ENCODE measurements at regions not wholly inside any gene's neighbourhood (a gene's known extent, or its start where the extent isn't known, plus 50 kb on each side); places are given as distances from the start of the nearest gene placed in this dataset.

GRCh38 chr7:136698977-136699376 lies 169.5 kb upstream of the CHRM2 start:
- peaks cover 4 to 11% of the 10 kb centered on the region in 2 donors for H3K9me3 Mint-ChIP-seq
- DNase-seq (no peak), ATAC-seq (no peak)
- no peaks in the 10 kb centered on the region for H3K36me3 Mint-ChIP-seq
- Histone ChIP-seq H3K9me3 (ENCODE audit: control insufficient read depth, insufficient read depth, low read length) (peaks cover 4% of the 10 kb centered on the region), H3K27me3 (ENCODE audit: control insufficient read depth, insufficient read depth, low read length) (no peaks in the 10 kb centered on the region), H3K4me3 (ENCODE audit: low read length) (no peak overlapping the region), H3K36me3 (ENCODE audit: control insufficient read depth, insufficient read depth, low read length) (no peaks in the 10 kb centered on the region), H3K4me1 (ENCODE audit: control insufficient read depth, insufficient read depth, low read length) (no peaks in the 10 kb centered on the region), H3K27ac (ENCODE audit: low read length) (no peak overlapping the region)
- intact Hi-C loops (cut with micrococcal nuclease), result no loop called here
- no peaks in the 10 kb centered on the region for H3K4me1 Mint-ChIP-seq
- no peak overlapping the region for H3K4me3 Mint-ChIP-seq
- no peaks in the 10 kb centered on the region for H3K27me3 Mint-ChIP-seq (ENCODE audit: low read depth in 2 of 2)
- TF ChIP-seq CTCF (IDR thresholded peaks at IDR 0.05), result no peak
- H3K27ac Mint-ChIP-seq, result no peak overlapping the region
- 100% methylated on average over 1 of the region's 2 CpGs for WGBS (ENCODE audit: insufficient coverage)

DNA sequence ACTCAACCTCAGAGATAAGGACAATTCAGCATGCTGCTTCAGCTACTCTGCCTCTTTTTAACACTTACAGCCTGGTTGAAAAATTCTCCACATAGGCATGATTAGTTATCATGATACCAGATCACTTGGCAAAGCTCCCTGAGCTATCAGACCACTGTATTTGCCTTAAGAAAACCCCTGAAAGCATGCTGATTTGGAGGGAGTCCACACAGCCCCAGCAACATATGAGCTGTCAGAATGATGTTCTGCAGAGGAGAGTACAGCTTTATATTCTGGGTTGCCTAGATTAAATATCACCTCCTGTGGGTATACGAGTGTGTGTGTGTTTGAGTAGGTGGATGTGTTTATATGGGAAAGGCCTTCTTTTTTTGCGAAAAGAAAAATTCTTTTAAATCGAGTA lies 170.2 kb upstream of the CHRM2 start:
- no peaks in the 10 kb centered on the region for H3K27me3 Mint-ChIP-seq (ENCODE audit: low read depth in 2 of 2)
- Histone ChIP-seq H3K36me3 (ENCODE audit: control insufficient read depth, insufficient read depth, low read length) (no peaks in the 10 kb centered on the region), H3K27me3 (ENCODE audit: control insufficient read depth, insufficient read depth, low read length) (no peaks in the 10 kb centered on the region), H3K27ac (ENCODE audit: low read length) (no peak overlapping the region), H3K4me1 (ENCODE audit: control insufficient read depth, insufficient read depth, low read length) (no peaks in the 10 kb centered on the region), H3K9me3 (ENCODE audit: control insufficient read depth, insufficient read depth, low read length) (peaks cover 4% of the 10 kb centered on the region), H3K4me3 (ENCODE audit: low read length) (no peak overlapping the region)
- ATAC-seq, result no peak
- intact Hi-C loops (cut with micrococcal nuclease), result no loop called here
- H3K4me1 Mint-ChIP-seq, result no peaks in the 10 kb centered on the region
- DNase-seq, result no peak
- 89% methylated on average over 1 of the region's 3 CpGs for WGBS (ENCODE audit: insufficient coverage)
- peaks cover 5 to 13% of the 10 kb centered on the region in 2 donors for H3K9me3 Mint-ChIP-seq
- no peak overlapping the region for H3K4me3 Mint-ChIP-seq
- no peak for TF ChIP-seq CTCF (IDR thresholded peaks at IDR 0.05)
- no peaks in the 10 kb centered on the region for H3K36me3 Mint-ChIP-seq
- no peak overlapping the region for H3K27ac Mint-ChIP-seq

GRCh38 chr7:136697271-136697670 lies 171.2 kb upstream of the CHRM2 start:
- intact Hi-C loops (cut with micrococcal nuclease), result no loop called here
- H3K36me3 Mint-ChIP-seq, result no peaks in the 10 kb centered on the region
- no peak overlapping the region for H3K27ac ChIP-seq (ENCODE audit: low read length)
- DNase-seq (no peak), ATAC-seq (no peak)
- no peak overlapping the region for H3K4me3 ChIP-seq (ENCODE audit: low read length)
- peaks cover 4% of the 10 kb centered on the region for H3K9me3 ChIP-seq (ENCODE audit: control insufficient read depth, insufficient read depth, low read length)
- H3K4me1 ChIP-seq (ENCODE audit: control insufficient read depth, insufficient read depth, low read length), result no peaks in the 10 kb centered on the region
- no peaks in the 10 kb centered on the region for H3K27me3 Mint-ChIP-seq (ENCODE audit: low read depth in 2 of 2)
- H3K4me3 Mint-ChIP-seq, result no peak overlapping the region
- no peaks in the 10 kb centered on the region for H3K4me1 Mint-ChIP-seq
- TF ChIP-seq CTCF (IDR thresholded peaks at IDR 0.05), result no peak
- no peak overlapping the region for H3K27ac Mint-ChIP-seq
- no peaks in the 10 kb centered on the region for H3K36me3 ChIP-seq (ENCODE audit: control insufficient read depth, insufficient read depth, low read length)
- H3K27me3 ChIP-seq (ENCODE audit: control insufficient read depth, insufficient read depth, low read length), result no peaks in the 10 kb centered on the region
- H3K9me3 Mint-ChIP-seq, result peaks cover 5 to 7% of the 10 kb centered on the region in 2 donors
- 92% methylated on average over 2 of the region's 2 CpGs for WGBS (ENCODE audit: insufficient coverage)

Data from natural killer cell (primary cell).